EH (cell line): ENCODE measurements at regions not wholly inside any gene's neighbourhood (a gene's known extent, or its start where the extent isn't known, plus 50 kb on each side); places are given as distances from the start of the nearest gene placed in this dataset.
"Not testable (repeated sequence)": the region's sequence is repeated elsewhere in the genome, so short reads cannot be mapped to it uniquely, and the experiment has no call there.

Experiments
- DNase-seq: peaks from one replicate; pipeline ENCODE4 v3.0.0-alpha.2; 2015; ENCODE audit warnings: low read depth

GRCh38 chr4:115648786-115649185 lies 535.4 kb upstream of the NDST4 start:
- no peak for DNase-seq

GRCh38 chr4:115629270-115629669 lies 515.9 kb upstream of the NDST4 start:
- DNase-seq = no peak

- no peak for DNase-seq
These were observed 496.2 kb upstream of the NDST4 start for GRCh38 chr4:115609631-115610030.

DNA sequence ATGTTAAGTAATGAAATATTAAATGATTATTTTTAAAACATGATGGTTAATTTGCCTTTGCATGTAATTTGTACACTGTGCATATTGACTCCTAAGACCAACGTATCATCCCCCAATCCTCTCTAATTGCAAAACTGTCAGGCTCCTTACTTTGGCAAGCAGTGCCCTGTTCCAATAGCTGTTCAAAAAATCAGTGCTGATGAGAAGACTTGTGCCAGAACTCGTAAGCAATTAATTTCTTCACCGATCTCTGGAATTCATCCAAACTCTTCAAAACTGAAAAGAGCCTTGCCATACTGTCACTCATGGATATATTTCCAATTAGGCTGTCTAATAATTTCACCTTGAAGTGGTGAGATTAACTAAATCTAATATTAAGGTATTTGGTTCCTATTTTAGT lies 493.9 kb upstream of the NDST4 start:
- DNase-seq = no peak

DNA sequence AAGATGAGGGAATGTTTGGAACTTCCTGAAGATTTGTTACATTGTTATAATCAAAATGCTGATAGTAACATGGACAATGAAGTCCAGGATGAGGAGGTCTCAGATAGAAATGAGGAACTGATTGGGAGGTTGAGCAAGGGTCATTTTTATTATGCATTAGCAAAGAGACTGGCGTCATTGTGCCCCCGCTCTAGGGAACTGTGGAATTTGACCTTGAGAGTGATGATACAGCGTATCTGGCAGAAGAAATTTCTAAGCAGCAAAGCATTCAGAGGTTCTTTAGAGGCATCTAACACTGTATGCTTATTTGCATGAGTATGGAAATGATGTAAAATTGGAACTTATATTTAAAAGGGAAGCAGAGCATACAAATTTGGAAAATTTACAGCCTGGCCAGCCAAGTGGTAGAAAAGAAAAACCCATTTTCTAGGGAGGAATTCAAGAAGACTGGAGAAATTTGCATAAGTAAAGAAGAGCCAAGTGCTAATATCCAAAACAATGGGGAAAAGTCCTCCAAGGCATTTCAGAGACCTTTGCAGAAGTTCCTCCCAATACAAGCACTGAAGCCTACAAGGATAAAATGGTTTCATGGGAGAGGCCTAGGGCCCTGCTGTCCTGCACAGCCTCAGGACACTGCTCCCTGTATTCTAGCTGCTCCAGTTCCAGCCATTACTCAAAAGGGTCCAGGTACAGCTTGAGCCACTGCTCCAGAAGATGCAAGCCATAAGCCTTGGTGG lies 483.0 kb upstream of the NDST4 start:
- DNase-seq = no peak

- DNase-seq = no peak
These were observed 467.5 kb upstream of the NDST4 start for GRCh38 chr4:115580901-115581300.

DNA sequence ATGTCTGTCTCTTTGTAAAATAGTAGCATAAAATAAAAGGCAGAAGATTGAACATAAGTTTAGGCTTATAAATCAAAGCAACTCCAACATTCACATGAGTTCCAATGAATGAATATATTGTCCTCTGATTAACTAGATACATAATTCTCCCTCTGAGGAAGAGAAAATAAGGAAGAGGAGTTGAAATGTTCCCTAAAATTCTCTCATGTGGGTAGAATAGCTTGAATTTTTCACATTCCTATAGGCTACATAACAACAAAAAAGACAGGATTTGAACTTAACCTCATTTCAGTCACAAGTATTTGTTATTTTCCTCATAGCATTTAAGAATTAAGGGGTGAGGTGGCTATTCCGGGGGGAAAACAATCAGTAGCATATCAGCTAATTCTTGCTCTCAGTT lies 462.4 kb upstream of the NDST4 start:
- DNase-seq = no peak

GRCh38 chr4:115562506-115562905 lies 449.1 kb upstream of the NDST4 start:
- DNase-seq = no peak

DNA sequence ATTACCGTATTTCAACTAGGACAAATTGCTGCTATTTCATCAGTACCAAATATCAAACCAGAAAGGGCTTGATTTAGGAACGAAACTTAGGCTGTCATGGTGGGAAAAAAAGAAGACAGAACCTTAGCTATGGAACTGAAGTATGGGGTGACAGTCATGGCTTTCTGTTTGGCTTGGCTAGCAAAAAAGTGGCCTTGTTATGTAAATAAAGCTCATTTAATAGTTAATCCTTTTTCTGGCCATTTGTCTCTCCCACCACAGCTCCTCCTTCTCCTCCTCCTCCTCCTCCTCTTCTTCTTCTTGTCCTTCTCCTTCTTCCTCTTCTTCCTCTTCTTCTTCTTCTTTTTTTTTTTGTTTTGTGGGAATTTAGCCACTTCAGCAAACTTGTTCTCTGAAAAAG lies 434.7 kb upstream of the NDST4 start:
- DNase-seq = no peak

DNA sequence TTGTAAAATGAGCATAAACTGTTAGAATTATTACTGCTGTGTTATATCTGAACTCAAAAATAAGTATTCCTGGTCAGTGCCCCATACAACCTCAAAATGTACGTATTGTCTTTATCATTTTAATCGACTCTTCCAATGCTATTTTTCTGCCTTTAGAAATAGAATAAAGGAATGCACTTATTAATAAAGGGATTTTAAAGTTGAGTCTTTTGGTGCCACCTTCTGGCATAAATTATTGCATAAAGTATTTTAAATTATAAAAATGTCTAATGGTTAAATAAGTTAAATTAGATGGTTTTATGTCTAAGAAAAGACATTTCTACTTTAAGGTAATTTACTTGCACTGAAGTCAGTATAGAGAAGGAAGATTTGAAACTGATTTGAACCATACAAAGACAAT lies 424.0 kb upstream of the NDST4 start:
- no peak for DNase-seq

- no peak for DNase-seq
These were observed 415.7 kb upstream of the NDST4 start for GRCh38 chr4:115529126-115529525.

- DNase-seq = not testable (repeated sequence)
These were observed 406.1 kb upstream of the NDST4 start for GRCh38 chr4:115519476-115519875.

DNA sequence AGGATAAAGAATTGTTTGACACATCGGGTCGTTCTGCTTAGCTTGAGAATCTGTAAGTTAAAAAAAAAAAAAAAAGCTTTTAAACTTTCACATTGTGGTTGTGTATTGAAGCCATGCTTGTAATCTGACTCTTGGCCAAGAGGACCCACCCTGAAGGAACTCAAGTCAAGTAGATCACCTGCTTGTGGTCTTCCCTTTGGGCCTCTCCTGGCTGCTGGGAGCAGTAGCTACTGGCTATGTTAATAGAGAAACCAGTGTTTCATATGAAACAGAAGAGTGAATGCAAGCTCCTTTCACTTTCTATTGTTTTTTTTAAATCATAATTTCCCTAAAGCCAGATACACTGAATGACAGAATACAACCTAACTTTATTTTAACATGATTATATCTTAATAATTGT lies 402.4 kb upstream of the NDST4 start:
- DNase-seq = no peak

GRCh38 chr4:115515366-115515765 lies 401.9 kb upstream of the NDST4 start:
- DNase-seq = no peak

DNA sequence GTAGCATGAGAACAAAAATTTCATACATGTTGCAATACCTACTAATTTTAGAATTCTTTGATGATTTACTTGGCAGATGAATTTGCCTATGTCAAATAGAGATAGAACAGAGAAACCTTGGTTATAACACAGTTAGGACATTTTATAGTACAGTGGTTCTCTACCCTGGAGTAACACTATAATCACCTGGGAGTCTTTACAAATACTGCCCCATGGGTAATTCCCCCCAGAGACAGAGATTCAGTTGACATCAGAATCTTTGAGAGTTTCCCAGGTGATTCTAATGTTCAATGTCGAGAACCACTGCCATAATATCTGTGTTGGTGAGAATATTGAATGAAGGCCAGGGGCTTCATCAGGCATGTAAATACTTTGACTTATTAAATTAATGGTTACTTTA lies 401.3 kb upstream of the NDST4 start:
- no peak for DNase-seq

- no peak for DNase-seq
These were observed 391.9 kb upstream of the NDST4 start for GRCh38 chr4:115505326-115505725.

GRCh38 chr4:115501656-115502055 lies 388.2 kb upstream of the NDST4 start:
- no peak for DNase-seq

DNA sequence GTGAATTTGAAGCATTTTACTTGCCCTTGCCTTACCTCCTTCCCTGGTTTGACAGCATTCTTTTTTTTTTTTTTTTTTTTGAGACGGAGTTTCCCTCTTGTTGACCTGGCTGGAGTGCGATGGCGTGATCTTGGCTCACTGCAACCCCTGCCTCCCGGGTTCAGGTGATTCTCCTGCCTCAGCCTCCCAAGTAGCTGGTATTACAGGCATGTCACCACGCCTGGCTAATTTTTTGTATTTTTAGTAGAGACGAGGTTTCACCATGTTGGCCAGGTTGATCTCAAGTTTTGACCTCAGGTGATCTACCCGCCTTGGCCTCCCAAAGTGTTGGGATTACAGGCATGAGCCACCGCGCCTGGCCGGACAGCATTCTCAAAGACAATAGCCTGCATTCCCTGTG lies 380.4 kb upstream of the NDST4 start:
- DNase-seq = not testable (repeated sequence)

GRCh38 chr4:115491686-115492085 lies 378.3 kb upstream of the NDST4 start:
- DNase-seq = no peak

DNA sequence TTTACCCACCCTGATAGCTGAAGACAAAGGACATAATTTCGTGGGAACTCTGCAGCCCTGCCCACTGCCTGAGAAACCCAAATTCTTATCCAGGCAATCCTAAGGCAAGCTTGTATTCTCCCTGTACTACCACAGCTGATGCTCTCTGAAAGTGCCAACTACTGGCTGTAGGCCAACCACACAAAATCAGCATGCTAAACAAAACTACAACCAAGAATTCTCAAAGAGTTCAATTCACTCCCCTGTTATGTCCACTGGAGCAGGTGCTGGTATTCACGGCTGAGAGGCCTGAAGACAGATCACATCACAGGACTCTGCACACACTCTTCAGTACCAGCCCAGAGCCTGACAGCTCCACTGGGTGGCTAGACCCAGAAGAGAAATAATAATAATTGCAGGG lies 375.9 kb upstream of the NDST4 start:
- DNase-seq = no peak

- no peak for DNase-seq
These were observed 372.0 kb upstream of the NDST4 start for GRCh38 chr4:115485402-115485801.

- DNase-seq = no peak
These were observed 371.1 kb upstream of the NDST4 start for GRCh38 chr4:115484479-115484878.

DNA sequence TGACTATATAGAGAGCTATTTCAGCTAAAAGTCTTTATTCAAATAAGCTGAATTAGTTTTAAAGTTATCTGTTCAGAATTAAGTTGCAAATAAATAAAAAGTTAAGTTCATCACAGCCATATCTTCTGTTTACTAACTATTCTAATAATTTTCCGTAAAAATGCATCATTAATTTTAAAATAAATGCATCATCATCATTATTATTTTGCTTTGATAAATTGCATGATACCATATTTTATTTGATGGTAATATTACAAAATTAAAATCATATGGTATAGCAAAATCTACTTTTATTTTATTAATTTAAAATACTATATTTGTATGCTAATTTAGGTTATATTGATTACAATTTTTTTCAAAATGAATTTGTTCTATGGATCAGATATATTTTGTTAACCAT lies 357.3 kb upstream of the NDST4 start:
- no peak for DNase-seq

- DNase-seq = not testable (repeated sequence)
These were observed 345.9 kb upstream of the NDST4 start for GRCh38 chr4:115459301-115459700.

GRCh38 chr4:115456231-115456630 lies 342.8 kb upstream of the NDST4 start:
- DNase-seq = no peak
